ENCODE measurements at regions not wholly inside any gene's neighbourhood (a gene's known extent, or its start where the extent isn't known, plus 50 kb on each side); places are given as distances from the start of the nearest gene placed in this dataset.

- no peak for DNase-seq (ENCODE audit: low read depth in 3 of 3, low spot score in 2 of 3)
Observed at GRCh38 chr10:3290550-3290949, 118.0 kb upstream of the PITRM1 start.

GRCh38 chr10:3287572-3288445, 115.2 kb upstream of the PITRM1 start:
- no peak for DNase-seq (ENCODE audit: low read depth in 3 of 3, low spot score in 2 of 3)

DNA sequence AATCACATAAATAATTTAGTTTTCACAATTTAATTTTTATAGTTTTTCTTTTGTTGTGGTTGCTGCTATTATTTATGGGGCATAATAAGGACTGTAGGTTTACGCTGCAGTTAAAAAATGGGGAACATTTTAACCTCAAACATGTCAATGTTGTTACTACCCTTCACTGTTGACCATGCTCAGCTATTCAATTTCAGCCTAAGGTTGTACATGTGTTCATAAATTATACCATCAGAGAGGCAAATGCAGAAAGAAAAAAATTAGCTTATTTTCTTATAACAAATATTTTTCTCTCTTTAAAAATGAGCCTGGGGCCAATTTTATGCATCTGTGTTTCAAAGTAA, 110.1 kb upstream of the PITRM1 start:
- DNase-seq (ENCODE audit: low read depth in 3 of 3, low spot score in 2 of 3), result no peak

DNA sequence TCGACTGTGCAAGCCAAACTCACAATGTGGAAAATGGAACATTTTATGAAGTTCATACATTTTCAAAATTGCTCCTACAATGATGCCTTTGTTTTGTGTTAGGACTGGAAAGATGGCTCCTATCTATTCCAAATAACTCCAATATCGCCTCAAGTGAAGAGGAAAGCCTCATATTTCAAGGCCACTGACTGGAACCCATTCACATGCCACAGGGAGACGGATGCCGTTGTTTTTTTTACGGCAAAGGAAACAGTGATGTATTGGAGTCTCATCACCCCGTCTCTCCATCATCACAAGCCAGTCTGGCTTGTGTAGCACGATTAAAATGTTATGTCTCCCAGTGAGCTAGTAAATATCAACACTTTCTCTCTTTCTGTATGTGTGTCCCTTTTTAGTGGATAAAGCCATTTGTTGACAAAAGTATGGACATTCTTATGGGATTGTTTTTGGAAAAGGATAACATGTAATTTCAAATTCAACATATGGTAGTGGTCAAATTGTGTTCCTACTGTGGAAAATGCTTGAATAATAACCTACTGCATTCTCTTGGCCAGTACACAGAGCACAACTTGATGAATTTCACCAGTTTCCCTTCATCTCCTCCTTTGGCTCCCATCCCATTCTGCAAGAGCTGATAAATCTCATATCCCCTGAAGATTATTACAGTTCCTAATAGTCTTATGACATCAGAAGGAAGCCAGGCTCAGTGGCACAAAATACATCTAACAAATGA, 109.5 kb upstream of the PITRM1 start:
- DNase-seq (ENCODE audit: low read depth in 3 of 3, low spot score in 2 of 3), result no peak

DNA sequence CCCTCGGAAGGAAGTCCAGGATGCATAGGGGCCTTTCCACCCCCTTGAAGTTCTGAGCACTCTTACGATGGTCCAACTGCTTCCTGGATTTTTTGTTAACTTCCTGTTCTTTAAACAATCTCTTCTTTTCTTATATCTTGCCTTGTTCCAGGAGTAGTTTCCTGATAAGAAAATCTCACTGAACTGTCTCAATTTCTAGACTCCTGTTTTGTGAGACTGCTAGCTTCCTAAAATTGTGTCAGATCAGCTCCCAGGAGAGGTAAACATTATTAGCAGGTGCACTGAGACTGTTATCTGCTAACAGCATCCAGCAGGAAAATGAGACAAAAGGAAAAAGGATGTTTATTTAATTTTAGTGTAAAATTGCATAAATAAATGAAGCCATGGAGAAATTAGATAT, 106.2 kb upstream of the PITRM1 start:
- DNase-seq (ENCODE audit: low read depth in 3 of 3, low spot score in 2 of 3), result no peak

GRCh38 chr10:3277566-3277965, 105.0 kb upstream of the PITRM1 start:
- DNase-seq (ENCODE audit: low read depth in 3 of 3, low spot score in 2 of 3), result no peak

DNA sequence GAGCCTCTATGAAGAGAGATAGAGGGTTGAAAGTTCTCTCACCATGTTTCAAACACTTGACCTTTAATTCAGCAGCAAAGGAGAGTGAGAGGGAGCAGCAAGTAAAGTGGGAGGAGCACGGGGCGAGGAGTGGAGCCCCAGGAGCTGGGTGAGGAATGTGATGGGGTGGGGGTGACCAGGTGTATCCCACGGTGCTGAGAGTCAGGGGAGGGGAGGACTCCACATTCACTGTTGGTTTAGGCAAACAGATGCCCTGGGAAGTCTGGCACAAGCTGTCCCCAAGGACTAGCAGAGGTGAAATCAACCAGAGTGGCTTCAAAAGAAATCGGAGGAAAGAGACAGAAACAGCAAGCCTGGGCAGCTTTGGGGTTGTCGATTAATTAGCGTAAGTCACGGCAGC, 101.8 kb upstream of the PITRM1 start:
- no peak for DNase-seq (ENCODE audit: low read depth in 3 of 3, low spot score in 2 of 3)

GRCh38 chr10:3273966-3274365, 101.4 kb upstream of the PITRM1 start:
- DNase-seq (ENCODE audit: low read depth in 3 of 3, low spot score in 2 of 3), result no peak

DNA sequence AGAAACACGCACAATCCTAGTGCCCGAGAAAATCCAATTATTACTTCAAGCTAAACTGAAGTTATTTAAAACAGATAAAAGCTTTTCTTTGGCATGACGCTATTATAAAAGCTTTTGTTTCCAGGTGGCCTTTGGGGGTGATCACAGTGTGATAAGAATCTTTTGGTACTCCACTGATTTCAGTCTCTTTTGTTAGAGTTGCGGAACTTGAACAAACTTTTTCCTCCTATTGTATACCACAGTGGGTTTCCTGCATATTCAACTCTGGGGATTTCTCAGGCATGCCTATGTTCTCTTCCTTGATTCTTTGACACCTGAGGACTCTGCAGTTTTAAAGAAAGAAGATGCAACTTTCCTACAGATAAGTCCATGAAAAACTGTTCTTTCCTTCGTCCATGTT, 99.7 kb upstream of the PITRM1 start:
- no peak for DNase-seq (ENCODE audit: low read depth in 3 of 3, low spot score in 2 of 3)

GRCh38 chr10:3271354-3272115, 99.0 kb upstream of the PITRM1 start:
- no peak for DNase-seq (ENCODE audit: low read depth in 3 of 3, low spot score in 2 of 3)

DNA sequence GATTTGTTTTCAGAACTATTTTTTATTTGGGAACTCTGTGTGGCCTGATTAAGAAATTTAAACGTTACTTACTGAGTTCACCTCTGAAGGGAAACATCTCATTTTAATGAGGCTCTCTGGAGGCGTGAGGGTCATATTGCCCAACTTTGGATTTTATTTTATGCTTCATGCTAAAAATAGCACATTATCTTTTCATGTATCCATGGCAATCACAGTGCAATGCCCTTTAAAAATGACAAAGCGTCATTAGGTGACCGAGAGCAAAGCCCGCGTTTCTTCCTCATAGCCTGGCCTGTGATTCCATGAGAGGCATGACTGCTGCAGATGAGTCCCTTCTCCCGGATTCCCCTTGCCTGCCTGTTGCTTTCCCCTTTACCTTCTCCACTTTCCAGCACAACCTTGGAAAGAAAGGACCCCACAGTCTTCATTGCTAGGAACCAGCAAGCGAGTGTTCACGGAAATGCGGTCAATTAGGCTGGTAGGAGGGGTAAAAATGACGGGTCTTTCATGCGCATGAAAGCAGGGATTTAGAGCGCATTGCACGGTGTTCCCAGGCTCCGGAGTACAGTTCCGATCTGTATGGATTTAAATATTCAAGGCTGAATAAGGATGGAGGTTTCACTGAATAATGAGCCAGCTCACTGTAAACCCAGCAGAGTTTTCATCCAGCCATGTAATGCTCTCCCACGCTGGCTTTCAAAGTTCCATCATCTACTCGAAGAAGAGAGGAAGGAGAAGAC, 98.2 kb upstream of the PITRM1 start:
- no peak for DNase-seq (ENCODE audit: low read depth in 3 of 3, low spot score in 2 of 3)

- DNase-seq (ENCODE audit: low read depth in 3 of 3, low spot score in 2 of 3), result no peak
Observed at GRCh38 chr10:3268025-3268424, 95.4 kb upstream of the PITRM1 start.

- DNase-seq (ENCODE audit: low read depth in 3 of 3, low spot score in 2 of 3), result no peak
Observed at GRCh38 chr10:3265088-3265487, 92.5 kb upstream of the PITRM1 start.

DNA sequence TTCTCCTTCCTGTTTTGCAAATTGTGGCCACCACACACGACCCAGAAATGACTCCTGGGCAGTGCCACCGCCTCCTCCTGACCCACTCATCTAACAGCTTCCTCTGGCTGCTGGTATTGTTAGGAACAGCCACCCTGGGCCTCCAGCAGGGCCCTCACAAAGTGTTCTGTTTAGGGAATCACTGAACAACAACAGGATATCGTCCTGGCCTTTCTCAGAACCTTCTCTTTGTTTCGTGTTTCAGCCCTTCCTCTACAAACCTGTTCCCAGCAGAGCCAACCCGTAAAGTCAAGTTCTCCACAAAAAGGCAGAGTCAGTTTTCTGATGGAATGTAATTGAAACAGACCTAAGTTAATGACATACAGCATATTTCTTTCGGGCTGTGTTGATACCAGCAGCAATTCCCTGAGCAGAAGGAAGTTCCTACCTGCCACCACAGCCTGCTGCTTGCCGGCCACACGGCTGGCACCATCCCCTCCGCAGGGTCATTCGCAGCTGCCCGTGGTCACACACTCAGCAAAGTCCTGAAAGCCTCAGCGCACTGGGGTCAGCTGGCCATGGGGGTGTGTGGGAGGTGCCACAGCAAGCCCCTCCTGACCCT, 91.7 kb upstream of the PITRM1 start:
- no peak for DNase-seq (ENCODE audit: low read depth in 3 of 3, low spot score in 2 of 3)

DNA sequence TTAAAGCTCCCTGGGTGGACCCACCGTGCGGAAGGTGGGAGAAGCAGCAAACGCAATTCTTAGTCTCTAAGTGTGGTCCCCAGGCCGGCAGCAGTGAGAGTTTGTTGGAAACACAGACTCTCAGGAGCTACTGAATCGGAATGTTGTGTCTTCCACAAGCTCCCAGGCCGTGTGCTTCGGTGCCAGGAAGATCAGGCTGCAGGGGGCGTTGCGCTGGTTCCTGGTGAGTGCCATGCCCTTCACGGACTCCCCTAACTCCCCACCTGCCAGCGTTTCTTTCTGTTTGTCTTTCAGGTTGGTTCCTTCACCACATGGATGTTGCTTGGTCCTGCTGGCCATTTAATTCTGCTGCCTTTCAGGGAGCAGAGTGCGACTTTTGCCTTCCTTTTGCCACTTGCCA, 91.2 kb upstream of the PITRM1 start:
- DNase-seq (ENCODE audit: low read depth in 3 of 3, low spot score in 2 of 3), result no peak

- DNase-seq (ENCODE audit: low read depth in 3 of 3, low spot score in 2 of 3), result no peak
Observed at GRCh38 chr10:3263082-3263481, 90.5 kb upstream of the PITRM1 start.

GRCh38 chr10:3261921-3262320, 89.3 kb upstream of the PITRM1 start:
- DNase-seq (ENCODE audit: low read depth in 3 of 3, low spot score in 2 of 3), result no peak

DNA sequence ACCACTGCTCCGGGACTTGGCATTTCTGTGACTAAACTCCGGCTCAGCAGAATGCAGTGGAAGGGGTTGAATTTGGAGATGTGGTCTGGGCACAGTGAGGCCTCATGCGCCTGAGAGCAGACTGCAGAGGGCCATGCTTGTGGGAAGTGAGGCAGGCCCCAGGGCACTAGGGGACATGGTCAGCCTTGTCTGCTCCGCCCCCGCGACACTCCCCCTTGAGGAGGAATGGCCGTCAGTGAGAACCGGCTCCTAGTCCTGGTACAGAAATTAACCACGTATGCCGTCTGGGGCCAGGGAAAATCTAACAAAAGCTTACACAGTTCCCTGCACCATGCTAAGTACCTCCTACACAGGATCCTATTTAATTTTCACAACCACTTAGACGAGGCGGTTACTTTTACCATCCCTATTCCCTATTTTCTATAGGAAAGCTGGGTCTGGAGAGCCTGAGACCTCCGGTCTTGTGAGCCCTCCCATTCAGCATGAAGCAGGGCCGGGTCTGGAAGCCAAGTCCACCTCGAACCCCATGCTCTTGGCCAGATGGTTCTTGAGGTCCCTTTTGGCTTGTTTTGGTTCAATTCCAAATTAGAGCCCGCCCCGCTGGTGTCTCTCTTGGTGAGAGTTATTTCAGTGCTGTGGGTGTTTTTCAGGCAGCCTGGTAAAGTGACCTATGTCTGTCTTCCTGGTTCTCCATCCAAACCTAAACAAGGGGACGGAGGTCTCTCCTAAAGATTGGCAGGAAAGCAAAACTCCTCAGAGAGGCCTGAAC, 87.7 kb upstream of the PITRM1 start:
- no peak for DNase-seq (ENCODE audit: low read depth in 3 of 3, low spot score in 2 of 3)

GRCh38 chr10:3259499-3259898, 86.9 kb upstream of the PITRM1 start:
- DNase-seq (ENCODE audit: low read depth in 3 of 3, low spot score in 2 of 3), result no peak

- no peak for DNase-seq (ENCODE audit: low read depth in 3 of 3, low spot score in 2 of 3)
Observed at GRCh38 chr10:3258394-3258793, 85.8 kb upstream of the PITRM1 start.

All from right renal cortex interstitium (tissue), 3 donors.